IPS DF 4.7 (cell line): ENCODE measurements at regions not wholly inside any gene's neighbourhood (a gene's known extent, or its start where the extent isn't known, plus 50 kb on each side); places are given as distances from the start of the nearest gene placed in this dataset.
"Not testable (repeated sequence)": the region's sequence is repeated elsewhere in the genome, so short reads cannot be mapped to it uniquely, and the experiment has no call there.

ENCODE experiments used
- DNase-seq: peaks from one replicate; pipeline ENCODE4 v3.0.0-alpha.2; 2013; ENCODE audit warnings: low spot score; ENCODE audit errors: extremely low read depth

- DNase-seq, result no peak
Measured at GRCh38 chr2:6186332-6187151, 494.4 kb downstream of the SOX11 start.

- no peak for DNase-seq
Measured at GRCh38 chr2:6196449-6196848, 504.3 kb downstream of the SOX11 start.

- not testable (repeated sequence) for DNase-seq
Measured at GRCh38 chr2:6198370-6198919, 506.3 kb downstream of the SOX11 start.

DNA sequence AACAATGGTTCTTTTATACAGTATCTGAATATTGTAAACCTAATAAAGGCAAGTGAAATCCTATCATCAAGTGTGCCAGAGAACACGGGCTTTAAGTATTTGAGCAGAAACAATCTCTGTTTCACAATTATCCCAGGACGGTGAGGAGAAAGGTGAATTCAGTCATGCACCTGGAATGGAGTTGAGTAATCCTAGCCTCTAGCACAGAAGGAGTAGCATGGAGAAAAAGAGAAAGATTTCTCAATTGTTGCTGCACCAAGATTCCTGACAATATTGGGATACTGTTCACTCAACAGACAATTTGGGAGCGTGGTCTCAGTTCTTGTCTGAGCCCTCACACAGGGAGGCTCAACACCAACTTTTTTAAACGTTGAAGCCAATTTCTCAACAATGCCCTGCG, 510.6 kb downstream of the SOX11 start:
- no peak for DNase-seq

DNA sequence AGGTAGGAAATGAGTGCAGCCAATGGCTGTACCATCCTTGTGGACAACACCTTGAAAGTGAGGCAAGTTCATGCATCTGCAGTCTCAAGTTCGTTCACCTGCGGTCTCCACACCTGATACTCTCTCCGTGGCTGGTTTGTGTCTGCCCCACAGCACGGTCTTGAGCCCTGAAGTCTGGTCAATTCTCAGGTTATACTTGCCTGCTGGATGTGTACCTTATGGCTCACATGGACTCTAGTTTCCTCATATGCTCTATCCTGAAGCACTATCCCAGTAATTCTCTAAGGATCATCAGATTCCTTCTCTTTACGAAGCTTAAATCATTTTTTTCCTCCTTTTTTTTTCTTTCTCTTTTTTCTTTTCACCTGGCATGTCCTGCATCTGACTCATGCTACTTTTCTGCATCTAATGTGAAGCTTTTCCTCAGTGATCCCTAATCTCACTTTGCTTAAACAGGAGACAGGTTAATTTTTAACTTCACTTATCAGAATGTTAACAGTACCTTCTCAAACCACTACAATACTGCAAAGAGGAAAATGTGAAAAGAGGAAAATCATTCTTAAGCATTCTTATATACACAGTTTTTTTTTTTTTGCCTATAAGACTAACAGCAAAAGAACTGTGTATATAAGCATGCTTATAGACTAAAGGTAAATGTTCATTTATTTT, 511.2 kb downstream of the SOX11 start:
- no peak for DNase-seq

GRCh38 chr2:6206882-6207281, 514.7 kb downstream of the SOX11 start:
- no peak for DNase-seq

- no peak for DNase-seq
Measured at GRCh38 chr2:6211236-6211635, 519.1 kb downstream of the SOX11 start.

DNA sequence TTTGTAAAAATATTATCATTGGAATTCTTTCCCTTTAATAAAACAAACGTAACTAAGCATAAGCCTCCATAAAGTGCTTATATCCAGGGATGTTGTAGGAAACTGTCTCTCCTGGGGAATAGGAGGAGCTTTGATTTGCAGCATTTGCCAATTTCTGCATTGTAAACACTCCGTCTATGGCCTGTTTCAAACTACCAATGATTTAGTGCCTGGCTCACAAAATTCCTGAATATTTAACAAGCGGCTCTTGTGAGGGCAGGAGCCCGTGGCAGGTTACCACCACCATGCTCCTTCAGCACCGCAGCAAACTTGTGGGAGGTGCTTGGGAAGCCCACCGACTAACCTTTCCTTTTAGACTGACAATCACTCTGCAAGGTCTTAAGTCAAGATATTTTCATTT, 520.3 kb downstream of the SOX11 start:
- DNase-seq, result no peak

DNA sequence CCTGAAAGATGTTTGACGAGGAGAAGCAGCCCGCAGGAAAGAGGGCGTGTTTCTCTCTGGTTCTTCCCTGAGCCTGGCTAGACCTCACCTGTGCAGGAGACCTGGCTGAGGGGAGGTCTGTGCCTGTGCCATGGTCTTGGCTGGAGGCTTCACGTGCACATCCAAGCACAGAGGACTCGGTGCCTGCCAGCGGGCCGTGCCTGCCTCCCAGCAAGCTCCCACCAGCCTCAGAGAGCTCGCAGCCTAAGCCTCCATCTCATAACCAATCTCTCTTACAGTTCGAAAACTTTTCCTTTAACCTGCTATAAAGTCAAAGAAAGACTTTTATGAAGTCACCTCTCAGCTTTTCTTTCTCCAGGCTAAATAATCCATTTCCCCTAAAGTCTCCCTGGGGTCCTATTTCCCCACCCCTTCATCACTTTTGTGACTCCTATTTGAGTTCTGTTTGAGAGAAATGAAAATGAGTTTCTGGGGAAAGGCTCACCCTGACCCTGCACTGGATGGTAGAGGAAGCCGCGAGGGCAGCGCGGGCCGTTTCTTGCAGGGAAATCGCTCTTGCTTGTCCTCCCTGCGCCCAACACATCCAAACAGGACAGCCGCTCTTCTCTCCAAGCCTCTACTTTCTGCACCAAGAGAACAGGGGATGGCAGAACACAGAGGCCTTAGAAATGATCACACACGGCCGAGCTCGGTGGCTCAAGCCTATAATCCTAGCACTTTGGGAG, 521.0 kb downstream of the SOX11 start:
- no peak for DNase-seq

GRCh38 chr2:6214471-6214870, 522.3 kb downstream of the SOX11 start:
- no peak for DNase-seq

GRCh38 chr2:6215053-6215452, 522.9 kb downstream of the SOX11 start:
- DNase-seq, result no peak

GRCh38 chr2:6216234-6216633, 524.0 kb downstream of the SOX11 start:
- no peak for DNase-seq

- DNase-seq, result no peak
Measured at GRCh38 chr2:6218926-6219325, 526.7 kb downstream of the SOX11 start.

- DNase-seq, result no peak
Measured at GRCh38 chr2:6219906-6220305, 527.7 kb downstream of the SOX11 start.

DNA sequence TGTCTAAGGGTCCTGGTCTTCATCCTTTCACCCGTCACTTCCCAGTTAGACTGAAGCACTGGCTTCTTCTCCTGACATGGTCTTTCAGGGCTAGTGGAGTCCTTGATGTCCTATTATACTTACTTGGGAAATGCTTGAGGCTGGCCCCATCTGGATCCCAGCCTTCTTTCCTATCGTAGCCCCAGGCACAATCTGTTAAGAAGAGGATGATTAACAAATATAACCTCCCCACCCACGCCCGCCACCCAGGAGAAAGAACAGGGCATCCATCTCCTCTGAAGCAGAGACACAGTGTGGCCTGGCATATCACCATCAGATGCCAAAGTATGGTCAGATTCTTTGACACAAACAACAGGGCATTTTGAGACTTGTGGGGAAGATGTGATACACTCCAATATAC, 530.1 kb downstream of the SOX11 start:
- DNase-seq, result no peak

DNA sequence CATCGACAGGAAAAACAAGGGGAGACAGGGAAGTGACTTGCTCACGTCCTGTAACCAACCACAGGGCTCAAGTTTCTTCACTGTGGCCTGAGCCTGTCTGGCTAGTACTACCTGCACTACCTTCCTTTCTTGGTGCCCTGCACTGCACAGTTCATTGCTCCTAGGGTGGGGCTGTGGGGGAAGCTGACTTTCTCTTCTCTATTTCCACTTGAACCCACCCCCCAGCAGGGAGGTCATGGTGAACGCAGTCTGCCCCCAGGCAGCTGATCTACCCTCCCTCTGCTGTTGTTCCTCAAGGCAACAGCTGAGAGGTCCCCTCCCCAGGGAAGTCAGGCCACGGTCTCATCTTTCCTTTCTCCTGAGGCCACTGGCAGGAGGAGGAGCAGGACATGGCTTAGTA, 532.1 kb downstream of the SOX11 start:
- no peak for DNase-seq

DNA sequence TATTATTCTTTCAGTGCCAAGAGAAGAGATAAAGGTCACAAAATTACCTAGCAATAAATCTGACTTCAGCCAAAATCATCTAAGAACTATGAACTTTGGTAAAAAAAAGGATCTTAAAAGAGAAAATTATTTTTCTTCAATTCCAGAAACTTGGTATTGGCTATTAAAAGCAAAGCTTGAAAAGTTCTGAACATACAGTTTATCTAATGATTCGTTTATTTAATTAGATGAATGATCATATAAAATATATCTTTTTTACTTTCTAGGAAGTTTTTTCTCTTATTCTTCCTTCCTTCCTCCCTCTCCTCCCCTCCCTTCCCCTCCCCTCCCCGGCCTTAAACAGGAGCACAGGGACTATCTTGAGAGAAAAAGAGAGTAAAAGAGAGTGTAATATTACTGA, 536.1 kb downstream of the SOX11 start:
- no peak for DNase-seq

DNA sequence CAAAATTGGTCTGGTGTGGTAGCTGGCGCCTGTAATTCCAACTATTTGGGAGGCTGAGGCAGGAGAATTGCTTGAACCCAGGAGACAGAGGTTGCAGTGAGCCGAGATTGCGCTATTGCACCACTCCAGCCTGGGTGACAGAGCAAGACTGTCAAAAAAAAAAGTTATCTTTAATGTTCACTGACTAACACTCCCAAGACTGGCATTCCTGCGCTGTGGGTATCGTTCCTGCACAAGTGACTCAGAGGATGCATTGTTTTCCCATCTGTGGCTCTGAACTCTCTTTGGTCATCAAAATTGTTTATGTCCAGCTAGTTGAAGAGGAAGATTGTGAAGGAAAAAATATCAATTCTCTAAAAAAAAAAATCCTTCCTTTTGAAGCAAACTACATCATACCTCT, 539.0 kb downstream of the SOX11 start:
- DNase-seq, result no peak

DNA sequence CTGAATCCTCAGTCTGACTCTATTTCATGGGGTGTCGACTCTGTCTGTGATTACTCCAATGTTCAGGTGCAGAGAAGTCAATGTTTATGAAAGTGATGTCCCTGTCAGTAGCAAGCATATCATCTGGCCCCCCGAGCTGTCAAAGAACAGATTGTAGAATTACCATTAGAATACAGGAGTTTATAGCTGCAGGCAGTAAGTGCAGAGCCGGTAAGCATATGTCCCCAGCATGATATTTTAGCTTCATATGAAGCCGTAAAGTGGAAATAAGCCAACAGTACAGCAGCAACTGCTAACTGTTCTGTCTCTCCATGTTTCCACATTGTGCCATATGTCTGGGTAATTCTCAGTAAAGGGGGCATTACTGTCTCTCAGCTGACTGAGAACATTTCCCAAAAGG, 541.8 kb downstream of the SOX11 start:
- no peak for DNase-seq

- DNase-seq, result no peak
Measured at GRCh38 chr2:6234702-6235101, 542.5 kb downstream of the SOX11 start.

GRCh38 chr2:6236317-6236716, 544.1 kb downstream of the SOX11 start:
- DNase-seq, result no peak

GRCh38 chr2:6237039-6237660, 545.0 kb downstream of the SOX11 start:
- no peak for DNase-seq
